DND-41 (cell line): ENCODE measurements at regions not wholly inside any gene's neighbourhood (a gene's known extent, or its start where the extent isn't known, plus 50 kb on each side); places are given as distances from the start of the nearest gene placed in this dataset.

Experiments used
- ATAC-seq: fragments of 200-7000 bp; cut with Tn5 transposase; 3 replicates; pipeline ENCODE4 v1.9.1; 2021; ENCODE audit warnings: low read depth; ENCODE audit not compliant: insufficient read depth
- DNase-seq: peaks from one replicate; pipeline ENCODE4 v3.0.0-alpha.2; 2020
- H2AFZ ChIP-seq: 2 replicates; pipeline ENCODE4 v1.6.0; 2012; ENCODE audit warnings: low read depth, low read length
- H3K27ac ChIP-seq: 2 replicates; pipeline ENCODE4 v1.5.1; 2012; ENCODE audit warnings: low read length, inconsistent platforms
- H3K27me3 ChIP-seq: fragments of 200-600 bp; sonication (generic); 2 replicates; pipeline ENCODE4 v1.6.0; 2012; ENCODE audit warnings: low read length, mild to moderate bottlenecking, inconsistent platforms; ENCODE audit not compliant: insufficient read depth, poor library complexity
- H3K36me3 ChIP-seq: 2 replicates; pipeline ENCODE4 v1.5.1; 2012; ENCODE audit warnings: low read length, inconsistent platforms; ENCODE audit not compliant: insufficient read depth
- H3K4me1 ChIP-seq: 2 replicates; pipeline ENCODE4 v1.5.1; 2012; ENCODE audit warnings: mild to moderate bottlenecking, low read length; ENCODE audit not compliant: insufficient read depth
- H3K4me2 ChIP-seq: 2 replicates; pipeline ENCODE4 v1.6.0; 2012; ENCODE audit warnings: mild to moderate bottlenecking, moderate library complexity, low read length, inconsistent platforms; ENCODE audit not compliant: insufficient read depth
- H3K4me3 ChIP-seq, 2 experiments: fragments of 200-600 bp in 1 of 2; shearing (Covaris generic) in 1 of 2; 2 replicates each; pipeline ENCODE4 v1.5.1; 2012 to 2016; ENCODE audit warnings: inconsistent platforms in 2 of 2, low read length in 2 of 2, mild to moderate bottlenecking in 2 of 2, low read depth in 1 of 2, moderate library complexity in 1 of 2
- H3K79me2 ChIP-seq: 2 replicates; pipeline ENCODE4 v1.6.0; 2012; ENCODE audit warnings: low read length, inconsistent platforms; ENCODE audit not compliant: insufficient read depth
- H3K9ac ChIP-seq: 2 replicates; pipeline ENCODE4 v1.6.0; 2012; ENCODE audit warnings: low read depth, mild to moderate bottlenecking, inconsistent platforms, low read length, moderate library complexity
- H3K9me3 ChIP-seq: 2 replicates; pipeline ENCODE4 v1.5.1; 2012; ENCODE audit warnings: low read length, moderate library complexity, mild to moderate bottlenecking, inconsistent platforms; ENCODE audit not compliant: insufficient read depth, severe bottlenecking
- H4K20me1 ChIP-seq: 2 replicates; pipeline ENCODE4 v1.6.0; 2012; ENCODE audit warnings: low read length; ENCODE audit not compliant: insufficient read depth
- EZH2 ChIP-seq: IDR thresholded peaks from 3 replicates; pipeline ENCODE4 v1.6.1; 2012; ENCODE audit warnings: borderline replicate concordance, low read depth, mild to moderate bottlenecking, moderate library complexity, low read length, inconsistent platforms; ENCODE audit not compliant: severe bottlenecking
- TF ChIP-seq, protein P1 (sequence below): IDR thresholded peaks from 2 replicates; pipeline ENCODE4 v1.5.1; 2012; ENCODE audit warnings: borderline replicate concordance, low read length, moderate library complexity, mild to moderate bottlenecking; ENCODE audit not compliant: poor library complexity, severe bottlenecking; ENCODE audit errors: extremely low read depth

DNA sequence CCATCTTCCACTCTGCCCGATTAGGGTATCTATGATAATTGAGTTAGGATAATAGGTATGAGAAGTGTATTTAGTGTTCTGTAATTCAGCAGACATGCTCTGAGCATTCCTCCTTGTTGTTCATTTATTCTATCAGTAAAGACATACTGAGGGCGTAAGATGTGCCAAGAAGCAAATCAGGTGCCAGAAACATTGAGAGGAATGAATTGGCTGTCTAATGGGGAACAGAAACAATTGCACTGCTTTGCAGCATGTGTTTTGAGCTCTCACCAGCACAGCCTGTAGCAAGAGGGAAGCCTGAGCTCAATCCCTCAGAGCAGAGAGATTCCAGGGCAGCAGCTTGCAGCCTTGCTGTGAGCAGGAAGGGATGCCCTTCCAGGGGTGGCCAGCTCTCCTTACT lies 589.3 kb downstream of the BCL11B start:
- Histone ChIP-seq H3K4me2 (no peak overlapping the region), H3K9me3 (peaks cover 2% of the 10 kb centered on the region), H4K20me1 (no peaks in the 10 kb centered on the region), H3K4me1 (no peaks in the 10 kb centered on the region), H3K4me3 (no peak overlapping the region), H2AFZ (no peak overlapping the region), H3K27me3 (no peaks in the 10 kb centered on the region), H3K36me3 (no peaks in the 10 kb centered on the region), H3K79me2 (no peaks in the 10 kb centered on the region), H3K27ac (no peak overlapping the region), H3K9ac (no peak overlapping the region)
- ATAC-seq: no peak
- no peak for DNase-seq
- TF ChIP-seq EZH2: no peak
- TF ChIP-seq, protein P1, sequence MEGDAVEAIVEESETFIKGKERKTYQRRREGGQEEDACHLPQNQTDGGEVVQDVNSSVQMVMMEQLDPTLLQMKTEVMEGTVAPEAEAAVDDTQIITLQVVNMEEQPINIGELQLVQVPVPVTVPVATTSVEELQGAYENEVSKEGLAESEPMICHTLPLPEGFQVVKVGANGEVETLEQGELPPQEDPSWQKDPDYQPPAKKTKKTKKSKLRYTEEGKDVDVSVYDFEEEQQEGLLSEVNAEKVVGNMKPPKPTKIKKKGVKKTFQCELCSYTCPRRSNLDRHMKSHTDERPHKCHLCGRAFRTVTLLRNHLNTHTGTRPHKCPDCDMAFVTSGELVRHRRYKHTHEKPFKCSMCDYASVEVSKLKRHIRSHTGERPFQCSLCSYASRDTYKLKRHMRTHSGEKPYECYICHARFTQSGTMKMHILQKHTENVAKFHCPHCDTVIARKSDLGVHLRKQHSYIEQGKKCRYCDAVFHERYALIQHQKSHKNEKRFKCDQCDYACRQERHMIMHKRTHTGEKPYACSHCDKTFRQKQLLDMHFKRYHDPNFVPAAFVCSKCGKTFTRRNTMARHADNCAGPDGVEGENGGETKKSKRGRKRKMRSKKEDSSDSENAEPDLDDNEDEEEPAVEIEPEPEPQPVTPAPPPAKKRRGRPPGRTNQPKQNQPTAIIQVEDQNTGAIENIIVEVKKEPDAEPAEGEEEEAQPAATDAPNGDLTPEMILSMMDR: no peak

DNA sequence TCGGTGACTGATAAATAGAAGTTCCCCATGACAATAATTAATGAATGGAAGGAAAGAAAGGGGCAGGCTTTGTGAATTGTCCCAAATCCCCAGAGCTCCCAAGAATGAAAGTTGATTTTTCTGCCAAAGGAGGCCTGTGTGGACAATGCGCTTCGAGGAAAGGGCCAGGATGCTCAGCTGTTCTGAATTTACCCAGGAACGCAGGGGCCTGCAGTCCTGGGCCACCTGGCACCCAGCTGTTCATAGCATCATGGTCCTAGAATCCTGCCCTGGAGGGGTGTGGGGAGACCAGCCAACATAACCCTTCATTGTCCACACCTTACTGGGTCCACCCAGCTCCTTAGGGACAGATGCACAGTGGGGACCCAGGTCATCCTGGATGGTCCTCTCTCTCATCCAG lies 587.5 kb downstream of the BCL11B start:
- no peak for DNase-seq
- no peaks in the 10 kb centered on the region for H3K27me3 ChIP-seq
- ATAC-seq: no peak
- no peaks in the 10 kb centered on the region for H3K36me3 ChIP-seq
- no peaks in the 10 kb centered on the region for H3K9me3 ChIP-seq
- H3K4me3 ChIP-seq: no peak overlapping the region
- no peak overlapping the region for H3K9ac ChIP-seq
- TF ChIP-seq, protein P1: no peak
- no peak for TF ChIP-seq EZH2
- H3K27ac ChIP-seq: no peak overlapping the region
- H2AFZ ChIP-seq: no peak overlapping the region
- H3K79me2 ChIP-seq: no peaks in the 10 kb centered on the region
- H4K20me1 ChIP-seq: no peaks in the 10 kb centered on the region
- no peak overlapping the region for H3K4me2 ChIP-seq
- no peaks in the 10 kb centered on the region for H3K4me1 ChIP-seq

DNA sequence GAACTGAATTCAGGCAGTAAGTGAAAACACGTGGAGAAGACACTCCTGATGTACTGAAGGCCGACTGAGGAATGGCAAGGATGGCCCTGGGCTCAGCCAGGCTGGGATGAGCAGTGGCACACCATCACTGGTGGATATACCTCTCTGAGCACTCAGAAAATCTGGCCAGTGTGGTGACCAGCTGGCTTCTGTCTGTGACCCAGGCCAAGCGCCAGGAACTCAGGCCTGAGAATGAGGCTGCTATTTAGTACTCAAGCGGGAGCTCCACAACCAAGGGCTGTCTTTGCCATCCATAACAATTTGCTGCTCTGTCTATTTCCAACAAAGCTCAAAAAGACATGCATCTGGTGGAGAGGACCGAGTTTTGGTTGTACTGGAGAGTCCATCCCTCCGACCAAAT lies 586.3 kb downstream of the BCL11B start:
- Histone ChIP-seq H3K4me1 (no peaks in the 10 kb centered on the region), H3K9me3 (no peaks in the 10 kb centered on the region), H3K36me3 (no peaks in the 10 kb centered on the region), H3K27me3 (no peaks in the 10 kb centered on the region), H3K27ac (no peak overlapping the region), H4K20me1 (no peaks in the 10 kb centered on the region), H3K9ac (no peak overlapping the region), H3K4me3 (no peak overlapping the region), H3K4me2 (no peak overlapping the region), H2AFZ (no peak overlapping the region), H3K79me2 (no peaks in the 10 kb centered on the region)
- TF ChIP-seq, protein P1: no peak
- no peak for TF ChIP-seq EZH2
- ATAC-seq (no peak), DNase-seq (no peak)

GRCh38 chr14:98688446-98688845 lies 583.6 kb downstream of the BCL11B start:
- Histone ChIP-seq H3K4me2 (no peak overlapping the region), H4K20me1 (no peaks in the 10 kb centered on the region), H3K27me3 (no peaks in the 10 kb centered on the region), H3K4me3 (no peak overlapping the region), H2AFZ (no peak overlapping the region), H3K36me3 (no peaks in the 10 kb centered on the region), H3K9ac (no peak overlapping the region), H3K4me1 (no peaks in the 10 kb centered on the region), H3K79me2 (no peaks in the 10 kb centered on the region), H3K9me3 (no peaks in the 10 kb centered on the region), H3K27ac (no peak overlapping the region)
- TF ChIP-seq EZH2: no peak
- TF ChIP-seq, protein P1: no peak
- no peak for DNase-seq
- ATAC-seq: no peak
